Aorta (tissue), 5 donors: ENCODE measurements at regions not wholly inside any gene's neighbourhood (a gene's known extent, or its start where the extent isn't known, plus 50 kb on each side); places are given as distances from the start of the nearest gene placed in this dataset.

Source experiments
- ATAC-seq: fragments of 200-7000 bp; cut with Tn5 transposase; one replicate; pipeline ENCODE4 v1.9.1; 2022; ENCODE audit warnings: moderate library complexity; ENCODE audit not compliant: low FRiP score
- DNase-seq, 2 donors: peaks; one replicate each; pipeline ENCODE4 v3.0.0-alpha.2; 2020
- H3K27ac ChIP-seq, 2 donors: one replicate each; pipeline ENCODE4 v1.5.1; 2013; ENCODE audit warnings: low read length in 2 of 2, mild to moderate bottlenecking in 2 of 2, moderate library complexity in 2 of 2, control low read depth in 1 of 2, inconsistent platforms in 1 of 2, low read depth in 1 of 2
- H3K27me3 ChIP-seq, 2 donors: one replicate each; pipeline ENCODE4 v1.6.1; 2013; ENCODE audit warnings: control low read depth in 1 of 2, low read length in 1 of 2, mild to moderate bottlenecking in 1 of 2, moderate library complexity in 1 of 2; ENCODE audit not compliant: insufficient read depth in 2 of 2, control insufficient read depth in 1 of 2
- H3K36me3 ChIP-seq, 2 donors: one replicate each; pipeline ENCODE4 v1.6.1; 2013; ENCODE audit warnings: control low read depth in 1 of 2, low read length in 1 of 2, mild to moderate bottlenecking in 1 of 2; ENCODE audit not compliant: insufficient read depth in 2 of 2, control insufficient read depth in 1 of 2
- H3K4me1 ChIP-seq, 2 donors: one replicate each; pipeline ENCODE4 v1.6.1; 2013; ENCODE audit warnings: low read length in 2 of 2, control low read depth in 1 of 2, mild to moderate bottlenecking in 1 of 2, moderate library complexity in 1 of 2; ENCODE audit not compliant: insufficient read depth in 2 of 2, control insufficient read depth in 1 of 2
- H3K4me3 ChIP-seq, 2 donors: one replicate each; pipeline ENCODE4 v1.5.1; 2013; ENCODE audit warnings: low read length in 2 of 2, control low read depth in 1 of 2, mild to moderate bottlenecking in 1 of 2
- H3K9me3 ChIP-seq: one replicate; pipeline ENCODE4 v1.6.1; 2013; ENCODE audit warnings: mild to moderate bottlenecking, low read length; ENCODE audit not compliant: control insufficient read depth
- WGBS, 2 donors: extraction: QIAGEN DNeasy Blood & Tissue Kit; methylation state at CpG; one replicate each; pipeline ENCODE4 v1.1.7; 2013; 5-methylcytosine and 5-hydroxymethylcytosine counted together
- intact Hi-C, 2 donors: fragments of 100-400 bp; cut with DNase I; formaldehyde crosslinking; loops; one replicate each; pipeline versions ENCODE4 v1.14.2 to v1.15.0; 2022
- donor health status: healthy with polysubstance abuse.
- donor health status: Bipolar disorder and iron deficiency.
- donor health status: DM: no; HTN: no; CAD: no.
- donor health status: DM: no; HTN: no; CAD: no.
- donor health status: DM: yes; HTN: yes; CAD: no.

DNA sequence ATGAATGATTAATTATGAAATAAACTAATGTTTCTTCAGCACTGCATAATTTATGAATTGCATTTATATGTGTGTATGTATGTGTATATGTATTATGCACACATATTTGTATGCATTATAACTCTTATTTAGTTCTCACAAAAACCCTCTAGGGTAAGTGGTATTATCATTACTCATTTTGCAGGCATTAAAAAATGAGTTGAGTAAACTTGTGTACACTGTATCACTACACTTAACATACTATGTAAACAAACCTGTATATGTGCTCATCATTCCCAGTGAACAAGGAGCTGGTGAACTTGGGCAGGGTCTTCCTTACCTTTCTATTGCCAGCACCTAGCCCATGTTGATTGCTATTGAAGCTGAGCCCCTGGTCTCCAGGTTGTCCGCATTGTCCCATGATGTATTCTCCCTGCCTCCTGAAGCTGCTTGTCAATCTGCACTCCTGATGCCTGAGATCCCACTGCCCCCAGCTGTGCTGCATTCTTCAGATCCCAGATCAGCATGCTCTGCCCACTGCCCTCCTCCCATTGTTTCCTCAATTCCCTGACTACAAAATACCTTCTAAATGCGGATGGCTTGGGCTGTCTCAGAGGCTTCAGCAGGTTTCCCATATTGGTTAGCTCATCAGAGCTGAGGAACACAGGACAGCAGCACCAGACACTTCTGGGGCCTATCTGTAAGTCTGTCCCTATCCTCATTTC is 267.9 kb upstream of the SESN3 start:
- Histone ChIP-seq H3K27ac (no peak overlapping the region), H3K36me3 (no peaks in the 10 kb centered on the region), H3K4me3 (no peak overlapping the region), H3K27me3 (no peaks in the 10 kb centered on the region), H3K9me3 (no peaks in the 10 kb centered on the region), H3K4me1 (peaks cover 2 to 3% of the 10 kb centered on the region in 2 donors)
- ATAC-seq (no peak), DNase-seq (no peak)
- 86 to 95% methylated on average over 2 of the region's 2 CpGs for WGBS, 2 donors
- intact Hi-C loops: no loop called here

- H3K27me3 ChIP-seq: no peaks in the 10 kb centered on the region
- 8% methylated on average over 1 of the region's 1 CpG for WGBS, 2 donors
- ATAC-seq (no peak), DNase-seq (no peak)
- peaks cover 2 to 3% of the 10 kb centered on the region in 2 donors for H3K4me1 ChIP-seq
- no peak overlapping the region for H3K4me3 ChIP-seq
- no peak overlapping the region for H3K27ac ChIP-seq
- intact Hi-C loops: no loop called here
- H3K36me3 ChIP-seq: no peaks in the 10 kb centered on the region
- H3K9me3 ChIP-seq: no peaks in the 10 kb centered on the region
These were observed 265.9 kb upstream of the SESN3 start for GRCh38 chr11:95496901-95497300.

DNA sequence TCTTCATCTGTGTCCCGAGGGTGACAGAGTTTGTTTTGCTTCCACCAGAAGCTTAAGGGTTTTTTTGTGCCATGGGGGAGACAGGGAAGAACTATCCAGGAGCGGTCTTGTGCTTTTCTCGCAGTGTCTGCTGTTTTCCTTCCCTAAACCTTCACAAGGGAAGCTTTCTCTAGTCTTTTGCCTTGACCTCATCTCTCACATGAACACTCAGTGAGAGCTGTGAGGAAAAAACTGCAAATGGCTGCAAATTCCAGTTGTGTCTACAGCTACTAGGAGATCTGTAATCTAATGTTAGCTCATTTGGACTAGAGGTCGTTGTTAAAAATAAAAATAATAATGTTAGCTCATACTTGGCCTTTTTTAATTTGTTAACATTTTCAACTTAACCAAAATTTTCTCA is 264.7 kb upstream of the SESN3 start:
- DNase-seq (no peak), ATAC-seq (peak; percentile 44)
- 31 to 34% methylated on average over 4 of the region's 4 CpGs for WGBS, 2 donors
- H3K9me3 ChIP-seq: no peaks in the 10 kb centered on the region
- no peaks in the 10 kb centered on the region for H3K27me3 ChIP-seq
- intact Hi-C loops: no loop called here
- no peaks in the 10 kb centered on the region for H3K36me3 ChIP-seq
- H3K27ac ChIP-seq: peak overlapping the region in 1 of 2 donors; percentile 36
- H3K4me3 ChIP-seq: no peak overlapping the region
- peaks cover 2 to 3% of the 10 kb centered on the region in 2 donors for H3K4me1 ChIP-seq

DNA sequence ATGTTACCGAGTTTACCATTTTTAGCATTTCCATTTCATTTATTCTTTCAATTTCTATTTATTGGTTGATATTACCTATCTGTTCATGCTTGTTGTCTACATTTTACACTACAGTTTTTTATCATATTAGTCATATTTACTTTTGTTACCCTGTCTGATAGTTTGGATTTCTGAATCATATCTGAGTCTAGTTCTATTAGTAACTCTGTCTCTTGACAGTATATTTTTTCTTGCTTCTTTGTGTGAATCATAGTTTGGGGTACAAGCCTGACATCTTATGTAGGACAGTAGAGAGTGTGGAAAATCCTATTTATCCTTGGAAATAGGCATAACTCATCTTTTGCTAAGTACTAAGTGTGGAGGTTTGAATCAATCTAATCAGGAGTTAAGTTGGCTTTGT is 263.9 kb upstream of the SESN3 start:
- no peak overlapping the region for H3K4me3 ChIP-seq
- no peaks in the 10 kb centered on the region for H3K9me3 ChIP-seq
- intact Hi-C loops: no loop called here
- DNase-seq: no peak
- 95 to 97% methylated on average over 1 of the region's 1 CpG for WGBS, 2 donors
- no peak for ATAC-seq
- no peaks in the 10 kb centered on the region for H3K27me3 ChIP-seq
- no peak overlapping the region for H3K27ac ChIP-seq
- no peaks in the 10 kb centered on the region for H3K36me3 ChIP-seq
- H3K4me1 ChIP-seq: peaks cover 2 to 3% of the 10 kb centered on the region in 2 donors

DNA sequence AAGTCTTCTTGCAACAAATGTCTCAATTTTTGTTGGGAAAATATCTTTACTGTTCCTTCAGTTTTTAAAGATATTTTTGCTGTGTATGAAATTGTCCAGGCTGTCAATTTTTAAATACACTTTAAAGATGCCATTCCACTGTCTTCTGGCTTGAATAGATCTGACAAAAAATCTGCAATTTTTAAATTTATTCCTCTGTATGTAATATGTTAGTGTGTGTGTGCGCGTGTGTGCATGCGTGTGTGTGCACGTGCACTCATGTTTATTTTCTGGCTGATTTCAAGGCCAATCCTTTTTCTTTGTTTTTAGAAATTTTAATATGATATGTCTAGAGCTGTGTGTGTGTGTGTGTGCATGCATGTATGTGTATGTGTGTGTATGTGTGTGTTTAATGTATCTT is 263.2 kb upstream of the SESN3 start:
- no peak for DNase-seq
- 97 to 98% methylated on average over 4 of the region's 4 CpGs for WGBS, 2 donors
- H3K36me3 ChIP-seq: no peaks in the 10 kb centered on the region
- no peaks in the 10 kb centered on the region for H3K9me3 ChIP-seq
- no peak overlapping the region for H3K27ac ChIP-seq
- H3K4me3 ChIP-seq: no peak overlapping the region
- intact Hi-C loops: no loop called here
- no peak for ATAC-seq
- peaks cover 2 to 3% of the 10 kb centered on the region in 2 donors for H3K4me1 ChIP-seq
- H3K27me3 ChIP-seq: no peaks in the 10 kb centered on the region

- no peak for DNase-seq
- H3K9me3 ChIP-seq: no peaks in the 10 kb centered on the region
- 83 to 85% methylated on average over 1 of the region's 1 CpG for WGBS, 2 donors
- H3K27ac ChIP-seq: no peak overlapping the region
- intact Hi-C loops: no loop called here
- no peak for ATAC-seq
- H3K4me3 ChIP-seq: no peak overlapping the region
- H3K27me3 ChIP-seq: no peaks in the 10 kb centered on the region
- no peaks in the 10 kb centered on the region for H3K36me3 ChIP-seq
- H3K4me1 ChIP-seq: no peaks in the 10 kb centered on the region
These were observed 259.6 kb upstream of the SESN3 start for GRCh38 chr11:95490625-95491024.

DNA sequence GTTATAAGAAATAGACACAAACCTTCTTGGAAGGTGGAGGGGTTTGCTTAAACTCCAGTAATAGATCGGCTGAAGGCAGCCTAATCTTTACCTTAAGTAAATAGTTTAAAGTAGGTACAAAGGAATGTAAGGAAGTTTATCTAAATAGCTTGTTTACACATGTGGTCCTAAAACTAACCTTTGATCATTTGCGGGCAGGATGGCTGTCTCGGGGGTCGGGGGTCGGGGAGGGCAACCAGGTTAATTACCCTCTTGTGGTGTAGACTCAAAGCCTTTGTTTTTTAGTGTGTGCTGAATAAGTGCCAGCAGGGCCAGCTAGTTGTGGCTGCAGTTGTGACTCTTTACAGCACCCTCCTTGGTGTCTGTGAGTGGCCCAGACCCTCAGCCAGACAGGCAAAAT is 256.9 kb upstream of the SESN3 start:
- no peak for ATAC-seq
- H3K27me3 ChIP-seq: no peaks in the 10 kb centered on the region
- WGBS, 2 donors: 74 to 86% methylated on average over 5 of the region's 5 CpGs
- DNase-seq: no peak
- no peaks in the 10 kb centered on the region for H3K9me3 ChIP-seq
- intact Hi-C loops: no loop called here
- no peak overlapping the region for H3K27ac ChIP-seq
- H3K4me3 ChIP-seq: no peak overlapping the region
- H3K4me1 ChIP-seq: no peaks in the 10 kb centered on the region
- H3K36me3 ChIP-seq: no peaks in the 10 kb centered on the region

DNA sequence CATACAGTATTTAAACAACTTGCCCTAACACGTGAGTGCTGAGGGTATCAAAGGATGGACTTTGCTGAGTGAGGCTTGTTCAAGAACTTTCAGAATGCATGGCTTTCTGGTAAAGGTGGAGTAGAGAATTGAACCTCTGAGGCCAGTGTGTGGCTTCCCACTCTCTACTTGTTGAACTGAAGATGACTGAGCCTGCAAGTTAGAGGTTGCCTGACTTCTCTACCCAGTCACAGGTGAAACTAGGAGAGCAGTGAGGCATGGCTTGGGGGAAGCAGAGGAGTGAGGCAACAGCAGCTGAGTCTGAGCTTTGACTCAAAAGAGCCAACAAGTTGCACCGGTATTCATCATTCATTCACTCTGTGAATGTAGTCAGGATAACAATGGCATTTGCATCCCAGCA is 256.4 kb upstream of the SESN3 start:
- Histone ChIP-seq H3K4me3 (no peak overlapping the region), H3K36me3 (no peaks in the 10 kb centered on the region), H3K27ac (no peak overlapping the region), H3K27me3 (no peaks in the 10 kb centered on the region), H3K9me3 (no peaks in the 10 kb centered on the region), H3K4me1 (no peaks in the 10 kb centered on the region)
- 72 to 74% methylated on average over 2 of the region's 2 CpGs for WGBS, 2 donors
- no peak for ATAC-seq
- DNase-seq: no peak
- intact Hi-C loops: no loop called here

DNA sequence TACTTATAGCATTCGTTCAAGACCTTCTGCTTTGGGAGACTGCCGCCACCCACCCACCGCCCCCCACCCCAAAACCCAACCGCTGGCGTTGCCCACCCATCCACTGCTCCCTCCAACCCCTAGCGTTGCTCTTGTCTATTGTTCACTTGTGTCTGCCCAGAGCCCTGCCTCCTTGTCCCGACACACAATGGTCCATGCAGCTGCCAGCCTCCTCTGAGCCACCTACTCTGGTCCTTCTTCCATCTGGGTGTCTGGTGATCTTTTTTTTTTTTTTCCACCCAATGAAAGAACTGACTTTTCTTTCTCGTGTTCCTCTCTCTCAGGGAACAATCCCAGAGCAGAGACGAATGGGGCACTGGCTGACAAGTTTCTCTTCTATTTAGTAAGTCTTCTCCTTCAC is 256.0 kb upstream of the SESN3 start:
- Histone ChIP-seq H3K27me3 (no peaks in the 10 kb centered on the region), H3K9me3 (no peaks in the 10 kb centered on the region), H3K4me1 (no peaks in the 10 kb centered on the region), H3K36me3 (no peaks in the 10 kb centered on the region), H3K4me3 (no peak overlapping the region), H3K27ac (no peak overlapping the region)
- 93 to 96% methylated on average over 9 of the region's 9 CpGs for WGBS, 2 donors
- intact Hi-C loops: no loop called here
- DNase-seq (no peak), ATAC-seq (no peak)
